ENCODE measurements at regions not wholly inside any gene's neighbourhood (a gene's known extent, or its start where the extent isn't known, plus 50 kb on each side); places are given as distances from the start of the nearest gene placed in this dataset.
"Not testable (repeated sequence)": the region's sequence is repeated elsewhere in the genome, so short reads cannot be mapped to it uniquely, and the experiment has no call there.

GRCh38 chr2:8602809-8603208 is 79.0 kb upstream of the ID2 start:
- DNase-seq (ENCODE audit: low read depth), result peak; percentile 48
- TF ChIP-seq MYC (IDR thresholded peaks at IDR 0.05; ENCODE audit: low read depth, low read length) (no peak), POLR2A (IDR thresholded peaks at IDR 0.05; ENCODE audit: extremely low read depth, insufficient read length) (no peak), MAX (IDR thresholded peaks at IDR 0.05; ENCODE audit: low read depth, low read length) (no peak), CTCF (IDR thresholded peaks at IDR 0.05; ENCODE audit: low read depth, low read length) (no peak)
- H3K4me3 ChIP-seq (ENCODE audit: low read depth, low read length), result no peak overlapping the region

- not testable (repeated sequence) for H3K4me3 ChIP-seq (ENCODE audit: low read depth, low read length); DNase-seq (ENCODE audit: low read depth)
Measured at GRCh38 chr2:8603356-8603755, 78.5 kb upstream of the ID2 start.

- DNase-seq (ENCODE audit: low read depth), result no peak
- H3K4me3 ChIP-seq (ENCODE audit: low read depth, low read length), result no peak overlapping the region
- no peak for TF ChIP-seq MAX (IDR thresholded peaks at IDR 0.05; ENCODE audit: low read depth, low read length)
Measured at GRCh38 chr2:8604262-8604661, 77.6 kb upstream of the ID2 start.

- TF ChIP-seq MYC (IDR thresholded peaks at IDR 0.05; ENCODE audit: low read depth, low read length), result no peak
- no peak for TF ChIP-seq CTCF (IDR thresholded peaks at IDR 0.05; ENCODE audit: low read depth, low read length)
- no peak for TF ChIP-seq POLR2A (IDR thresholded peaks at IDR 0.05; ENCODE audit: extremely low read depth, insufficient read length)
- TF ChIP-seq MAX (IDR thresholded peaks at IDR 0.05; ENCODE audit: low read depth, low read length), result no peak
- DNase-seq (ENCODE audit: low read depth), result no peak
- H3K4me3 ChIP-seq (ENCODE audit: low read depth, low read length), result no peak overlapping the region
Measured at GRCh38 chr2:8605351-8606065, 76.3 kb upstream of the ID2 start.

GRCh38 chr2:8606226-8606625 is 75.6 kb upstream of the ID2 start:
- DNase-seq (ENCODE audit: low read depth), result no peak
- TF ChIP-seq MAX (IDR thresholded peaks at IDR 0.05; ENCODE audit: low read depth, low read length) (no peak), MYC (IDR thresholded peaks at IDR 0.05; ENCODE audit: low read depth, low read length) (no peak), POLR2A (IDR thresholded peaks at IDR 0.05; ENCODE audit: extremely low read depth, insufficient read length) (no peak), CTCF (IDR thresholded peaks at IDR 0.05; ENCODE audit: low read depth, low read length) (no peak)
- H3K4me3 ChIP-seq (ENCODE audit: low read depth, low read length), result no peak overlapping the region

GRCh38 chr2:8606649-8607550 is 75.0 kb upstream of the ID2 start:
- H3K4me3 ChIP-seq (ENCODE audit: low read depth, low read length), result no peak overlapping the region
- TF ChIP-seq MYC (IDR thresholded peaks at IDR 0.05; ENCODE audit: low read depth, low read length), result no peak
- no peak for TF ChIP-seq POLR2A (IDR thresholded peaks at IDR 0.05; ENCODE audit: extremely low read depth, insufficient read length)
- no peak for TF ChIP-seq MAX (IDR thresholded peaks at IDR 0.05; ENCODE audit: low read depth, low read length)
- no peak for TF ChIP-seq CTCF (IDR thresholded peaks at IDR 0.05; ENCODE audit: low read depth, low read length)
- DNase-seq (ENCODE audit: low read depth), result no peak

Measured in NB4 (cell line).